ENCODE measurements at regions not wholly inside any gene's neighbourhood (a gene's known extent, or its start where the extent isn't known, plus 50 kb on each side); places are given as distances from the start of the nearest gene placed in this dataset.

DNA sequence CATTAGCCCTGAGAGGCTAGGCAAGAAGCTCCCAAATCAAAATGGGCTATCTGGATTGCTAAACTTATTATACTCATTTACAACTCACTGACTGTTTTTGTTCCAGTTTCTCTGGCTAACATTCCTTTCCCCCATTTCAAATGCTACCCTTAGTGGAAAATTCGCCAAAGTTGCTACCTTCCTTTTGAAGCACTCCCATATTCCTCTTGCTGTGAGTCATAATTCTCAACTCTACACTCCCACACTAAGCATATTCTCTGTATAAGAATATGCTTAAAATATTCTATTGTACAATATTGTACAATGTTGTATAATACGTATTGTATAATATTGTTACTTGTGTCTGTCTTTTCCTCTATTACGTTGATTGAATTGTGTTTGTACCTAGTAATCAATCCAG lies 398.6 kb downstream of the PYDC2 start:
- WGBS, 5 donors = 90 to 96% (median 94%) methylated on average over 3 of the region's 3 CpGs
- intact Hi-C loops (cut with DNase I; ENCODE audit: low total_unique reads) = no loop called here
- DNase-seq = no peak
- Histone ChIP-seq H3K36me3 (no peaks in the 10 kb centered on the region), H3K27me3 (no peaks in the 10 kb centered on the region), H3K4me3 (no peak overlapping the region), H3K4me1 (no peaks in the 10 kb centered on the region), H3K27ac (no peak overlapping the region), H3K9me3 (no peaks in the 10 kb centered on the region)
- TF ChIP-seq EP300 (IDR thresholded peaks at IDR 0.05) = no peak
- TF ChIP-seq POLR2AphosphoS5 (IDR thresholded peaks at IDR 0.05) = no peak
- TF ChIP-seq, protein P1, sequence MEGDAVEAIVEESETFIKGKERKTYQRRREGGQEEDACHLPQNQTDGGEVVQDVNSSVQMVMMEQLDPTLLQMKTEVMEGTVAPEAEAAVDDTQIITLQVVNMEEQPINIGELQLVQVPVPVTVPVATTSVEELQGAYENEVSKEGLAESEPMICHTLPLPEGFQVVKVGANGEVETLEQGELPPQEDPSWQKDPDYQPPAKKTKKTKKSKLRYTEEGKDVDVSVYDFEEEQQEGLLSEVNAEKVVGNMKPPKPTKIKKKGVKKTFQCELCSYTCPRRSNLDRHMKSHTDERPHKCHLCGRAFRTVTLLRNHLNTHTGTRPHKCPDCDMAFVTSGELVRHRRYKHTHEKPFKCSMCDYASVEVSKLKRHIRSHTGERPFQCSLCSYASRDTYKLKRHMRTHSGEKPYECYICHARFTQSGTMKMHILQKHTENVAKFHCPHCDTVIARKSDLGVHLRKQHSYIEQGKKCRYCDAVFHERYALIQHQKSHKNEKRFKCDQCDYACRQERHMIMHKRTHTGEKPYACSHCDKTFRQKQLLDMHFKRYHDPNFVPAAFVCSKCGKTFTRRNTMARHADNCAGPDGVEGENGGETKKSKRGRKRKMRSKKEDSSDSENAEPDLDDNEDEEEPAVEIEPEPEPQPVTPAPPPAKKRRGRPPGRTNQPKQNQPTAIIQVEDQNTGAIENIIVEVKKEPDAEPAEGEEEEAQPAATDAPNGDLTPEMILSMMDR (IDR thresholded peaks at IDR 0.05) = no peak
- TF ChIP-seq POLR2A (IDR thresholded peaks at IDR 0.05) = no peak

DNA sequence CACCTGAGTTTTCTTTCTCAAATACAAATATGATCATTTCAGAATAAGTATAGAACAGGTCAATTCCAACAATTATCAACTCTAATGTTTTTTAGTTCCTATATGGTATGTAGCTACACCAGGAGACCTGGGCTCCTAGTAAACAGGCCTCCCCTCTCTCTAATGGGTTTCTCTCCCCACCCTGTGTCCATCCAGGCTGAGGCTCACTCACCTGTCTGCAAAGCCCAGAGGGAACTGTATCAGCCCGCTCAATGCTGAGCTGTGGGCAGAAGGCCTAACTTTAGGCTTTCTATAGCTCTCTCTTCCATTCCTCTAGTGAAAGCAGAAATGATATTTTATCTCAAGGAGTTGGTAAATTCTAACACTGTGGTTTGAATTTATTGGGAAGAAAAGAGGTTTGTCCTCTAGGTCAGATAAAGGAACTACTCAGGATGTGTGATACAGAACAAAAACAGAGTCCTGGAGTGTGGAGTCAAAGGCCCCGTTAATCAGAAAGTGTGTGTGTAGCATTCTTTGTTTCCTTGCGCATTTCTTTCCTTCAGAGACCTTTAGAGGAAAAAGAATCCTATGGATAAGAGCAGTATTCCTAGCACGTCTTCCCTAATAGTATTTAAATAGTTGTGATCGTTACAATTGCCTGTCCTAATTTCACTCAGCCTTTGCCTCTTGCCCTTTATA lies 408.9 kb downstream of the PYDC2 start:
- no peak overlapping the region for H3K27ac ChIP-seq
- no peak overlapping the region for H3K4me3 ChIP-seq
- H3K9me3 ChIP-seq = peaks cover 0 to 5% (median 0%) of the 10 kb centered on the region in 4 donors
- TF ChIP-seq, protein P1 (IDR thresholded peaks at IDR 0.05) = no peak
- TF ChIP-seq EP300 (IDR thresholded peaks at IDR 0.05) (no peak), POLR2AphosphoS5 (IDR thresholded peaks at IDR 0.05) (no peak), POLR2A (IDR thresholded peaks at IDR 0.05) (no peak)
- no peaks in the 10 kb centered on the region for H3K4me1 ChIP-seq
- no peak for DNase-seq
- H3K36me3 ChIP-seq = no peaks in the 10 kb centered on the region
- no peaks in the 10 kb centered on the region for H3K27me3 ChIP-seq
- intact Hi-C loops (cut with DNase I; ENCODE audit: low total_unique reads) = no loop called here
- 52 to 61% (median 53%) methylated on average over 5 of the region's 5 CpGs for WGBS, 5 donors

DNA sequence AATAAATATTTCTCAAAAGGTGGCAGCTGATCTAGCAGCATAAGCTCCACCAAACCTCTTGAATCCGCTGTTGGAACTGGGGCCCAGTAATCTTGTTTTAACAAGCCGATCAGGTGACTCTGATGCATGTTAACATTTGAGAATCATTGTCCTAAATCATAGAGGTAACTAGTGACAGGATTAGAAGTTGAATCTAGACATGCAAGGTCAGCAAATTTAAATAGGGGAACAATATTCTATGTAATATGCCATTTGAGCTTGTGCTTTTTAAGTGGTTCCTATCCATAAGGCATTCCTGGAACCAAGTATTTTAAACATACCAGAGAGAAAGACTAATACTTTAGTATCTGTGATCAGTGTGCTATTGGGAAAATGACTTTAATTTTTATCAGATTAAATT lies 412.8 kb downstream of the PYDC2 start:
- DNase-seq = no peak
- Histone ChIP-seq H3K36me3 (no peaks in the 10 kb centered on the region), H3K27ac (no peak overlapping the region), H3K4me1 (no peaks in the 10 kb centered on the region), H3K4me3 (no peak overlapping the region), H3K9me3 (peaks cover 0 to 5% (median 0%) of the 10 kb centered on the region in 4 donors), H3K27me3 (no peaks in the 10 kb centered on the region)
- intact Hi-C loops (cut with DNase I; ENCODE audit: low total_unique reads) = no loop called here
- WGBS, 5 donors = 80 to 92% (median 80%) methylated on average over 2 of the region's 2 CpGs
- no peak for TF ChIP-seq POLR2AphosphoS5 (IDR thresholded peaks at IDR 0.05)
- no peak for TF ChIP-seq EP300 (IDR thresholded peaks at IDR 0.05)

DNA sequence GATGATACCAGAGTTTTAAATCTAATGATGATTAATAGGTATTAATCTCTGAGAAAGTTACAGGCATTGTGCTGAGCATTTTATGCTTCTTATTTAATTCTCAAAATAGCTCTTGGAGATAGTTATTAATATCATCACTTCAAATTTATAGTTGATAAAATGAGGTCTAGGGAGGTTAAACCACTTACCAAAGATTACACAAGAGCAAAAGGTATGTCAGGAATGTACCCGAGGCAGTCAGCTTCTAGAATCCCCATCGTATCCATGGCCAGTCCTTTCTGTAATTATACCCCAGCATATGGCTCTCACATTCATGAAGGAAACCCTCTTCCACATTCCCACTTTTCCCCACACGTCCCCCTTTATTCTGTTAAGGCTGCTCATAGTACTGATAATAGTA lies 421.3 kb downstream of the PYDC2 start:
- no peak for TF ChIP-seq POLR2AphosphoS5 (IDR thresholded peaks at IDR 0.05)
- no peak for TF ChIP-seq EP300 (IDR thresholded peaks at IDR 0.05)
- TF ChIP-seq, protein P1 (IDR thresholded peaks at IDR 0.05) = no peak
- no peak for TF ChIP-seq POLR2A (IDR thresholded peaks at IDR 0.05)
- H3K36me3 ChIP-seq = no peaks in the 10 kb centered on the region
- DNase-seq = no peak
- intact Hi-C loops (cut with DNase I; ENCODE audit: low total_unique reads) = no loop called here
- no peaks in the 10 kb centered on the region for H3K27me3 ChIP-seq
- 38 to 59% (median 55%) methylated on average over 3 of the region's 3 CpGs for WGBS, 5 donors
- H3K4me1 ChIP-seq = no peaks in the 10 kb centered on the region
- H3K27ac ChIP-seq = no peak overlapping the region
- H3K9me3 ChIP-seq = no peaks in the 10 kb centered on the region
- H3K4me3 ChIP-seq = no peak overlapping the region

DNA sequence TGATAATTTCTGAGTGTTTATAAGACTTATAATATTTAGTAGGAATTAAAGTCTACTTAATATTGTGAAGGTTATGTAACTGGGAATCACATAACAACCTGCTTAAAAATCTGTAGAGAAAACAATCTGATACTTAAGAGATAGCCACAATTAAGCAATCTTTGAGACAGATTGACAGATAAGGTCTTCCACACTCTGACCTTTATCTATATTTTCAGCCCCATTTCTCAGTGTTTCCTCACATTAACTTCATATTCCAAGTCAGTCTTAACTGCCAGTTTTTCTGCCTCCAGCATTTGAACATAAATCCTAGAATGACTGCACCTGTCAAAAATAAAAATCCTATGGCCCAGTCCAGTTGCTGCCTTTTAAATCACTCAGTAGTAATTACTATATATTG lies 423.2 kb downstream of the PYDC2 start:
- Histone ChIP-seq H3K36me3 (no peaks in the 10 kb centered on the region), H3K27me3 (no peaks in the 10 kb centered on the region), H3K9me3 (no peaks in the 10 kb centered on the region), H3K4me1 (no peaks in the 10 kb centered on the region), H3K27ac (no peak overlapping the region), H3K4me3 (no peak overlapping the region)
- TF ChIP-seq, protein P1 (IDR thresholded peaks at IDR 0.05) = no peak
- TF ChIP-seq POLR2A (IDR thresholded peaks at IDR 0.05) (no peak), EP300 (IDR thresholded peaks at IDR 0.05) (no peak), POLR2AphosphoS5 (IDR thresholded peaks at IDR 0.05) (no peak)
- no peak for DNase-seq
- intact Hi-C loops (cut with DNase I; ENCODE audit: low total_unique reads) = no loop called here

All from stomach (tissue), 8 donors.